ENCODE measurements at regions not wholly inside any gene's neighbourhood (a gene's known extent, or its start where the extent isn't known, plus 50 kb on each side); places are given as distances from the start of the nearest gene placed in this dataset.

- no peak for TF ChIP-seq POLR2A (IDR thresholded peaks at IDR 0.05)
- no peak for TF ChIP-seq CTCF (IDR thresholded peaks at IDR 0.05)
Measured at GRCh38 chr3:80994767-80995166, 766.7 kb downstream of the GBE1 start.
